ENCODE measurements at regions not wholly inside any gene's neighbourhood (a gene's known extent, or its start where the extent isn't known, plus 50 kb on each side); places are given as distances from the start of the nearest gene placed in this dataset.

DNA sequence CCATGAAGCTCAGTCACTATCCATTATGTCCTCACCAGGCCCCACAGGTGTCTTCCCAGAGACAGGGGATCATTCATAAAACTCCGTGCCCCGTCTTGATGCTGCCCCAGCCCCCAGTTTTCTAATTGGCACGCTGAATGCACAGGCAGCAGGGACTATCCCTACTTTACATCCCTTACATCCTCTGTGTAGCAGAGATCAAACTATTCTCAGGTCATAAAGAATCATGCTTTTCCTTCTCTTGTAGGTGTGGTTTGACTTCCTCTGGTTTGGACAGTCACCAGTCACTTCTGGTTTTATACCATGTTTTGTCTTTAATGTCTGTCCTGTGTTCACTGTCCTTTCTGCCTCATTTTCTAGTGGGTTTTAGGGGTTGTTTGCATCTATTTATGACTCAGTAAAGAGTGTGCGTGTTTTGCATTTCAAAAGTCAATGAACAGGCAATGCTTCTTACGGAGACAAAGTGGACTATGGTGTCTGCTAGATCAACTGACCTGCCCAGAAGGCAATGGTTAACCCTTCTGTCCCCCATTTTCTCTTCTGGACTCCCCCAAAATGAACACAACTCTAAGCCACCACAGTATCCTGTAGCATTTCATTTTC, 140.4 kb upstream of the NPVF start:
- TF ChIP-seq, protein P1, sequence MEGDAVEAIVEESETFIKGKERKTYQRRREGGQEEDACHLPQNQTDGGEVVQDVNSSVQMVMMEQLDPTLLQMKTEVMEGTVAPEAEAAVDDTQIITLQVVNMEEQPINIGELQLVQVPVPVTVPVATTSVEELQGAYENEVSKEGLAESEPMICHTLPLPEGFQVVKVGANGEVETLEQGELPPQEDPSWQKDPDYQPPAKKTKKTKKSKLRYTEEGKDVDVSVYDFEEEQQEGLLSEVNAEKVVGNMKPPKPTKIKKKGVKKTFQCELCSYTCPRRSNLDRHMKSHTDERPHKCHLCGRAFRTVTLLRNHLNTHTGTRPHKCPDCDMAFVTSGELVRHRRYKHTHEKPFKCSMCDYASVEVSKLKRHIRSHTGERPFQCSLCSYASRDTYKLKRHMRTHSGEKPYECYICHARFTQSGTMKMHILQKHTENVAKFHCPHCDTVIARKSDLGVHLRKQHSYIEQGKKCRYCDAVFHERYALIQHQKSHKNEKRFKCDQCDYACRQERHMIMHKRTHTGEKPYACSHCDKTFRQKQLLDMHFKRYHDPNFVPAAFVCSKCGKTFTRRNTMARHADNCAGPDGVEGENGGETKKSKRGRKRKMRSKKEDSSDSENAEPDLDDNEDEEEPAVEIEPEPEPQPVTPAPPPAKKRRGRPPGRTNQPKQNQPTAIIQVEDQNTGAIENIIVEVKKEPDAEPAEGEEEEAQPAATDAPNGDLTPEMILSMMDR (IDR thresholded peaks at IDR 0.05), result no peak
- TF ChIP-seq POLR2A (IDR thresholded peaks at IDR 0.05), result no peak
